Duodenal mucosa (tissue), 2 donors: ENCODE measurements at regions not wholly inside any gene's neighbourhood (a gene's known extent, or its start where the extent isn't known, plus 50 kb on each side); places are given as distances from the start of the nearest gene placed in this dataset.

ENCODE experiments used
- H3K27ac ChIP-seq: one replicate; pipeline ENCODE4 v1.7.0; 2013; ENCODE audit warnings: low read depth, low read length
- H3K27me3 ChIP-seq, 2 donors: one replicate each; pipeline ENCODE4 v1.7.0; 2013; ENCODE audit warnings: low read length in 2 of 2, control low read depth in 1 of 2; ENCODE audit not compliant: insufficient read depth in 2 of 2, control insufficient read depth in 1 of 2
- H3K36me3 ChIP-seq, 2 donors: one replicate each; pipeline ENCODE4 v1.7.0; 2013; ENCODE audit warnings: low read length in 2 of 2, control low read depth in 1 of 2; ENCODE audit not compliant: insufficient read depth in 2 of 2, control insufficient read depth in 1 of 2
- H3K4me1 ChIP-seq, 2 donors: one replicate each; pipeline ENCODE4 v1.7.0; 2013; ENCODE audit warnings: low read length in 2 of 2, control low read depth in 1 of 2; ENCODE audit not compliant: insufficient read depth in 2 of 2, control insufficient read depth in 1 of 2
- H3K4me3 ChIP-seq, 2 donors: one replicate each; pipeline ENCODE4 v1.7.0; 2013; ENCODE audit warnings: low read length in 2 of 2, low read depth in 1 of 2
- H3K9ac ChIP-seq, 2 donors: one replicate each; pipeline ENCODE4 v1.7.0; 2013; ENCODE audit warnings: low read length in 2 of 2, low read depth in 1 of 2
- H3K9me3 ChIP-seq, 2 donors: one replicate each; pipeline ENCODE4 v1.7.0; 2013; ENCODE audit warnings: low read length in 2 of 2, control low read depth in 1 of 2; ENCODE audit not compliant: control insufficient read depth in 1 of 2

- Histone ChIP-seq H3K36me3 (no peaks in the 10 kb centered on the region), H3K9me3 (no peaks in the 10 kb centered on the region), H3K4me1 (no peaks in the 10 kb centered on the region), H3K4me3 (no peak overlapping the region), H3K9ac (no peak overlapping the region), H3K27me3 (no peaks in the 10 kb centered on the region), H3K27ac (no peak overlapping the region)
Observed at GRCh38 chr12:85688837-85689236, 147.4 kb downstream of the RASSF9 start.

DNA sequence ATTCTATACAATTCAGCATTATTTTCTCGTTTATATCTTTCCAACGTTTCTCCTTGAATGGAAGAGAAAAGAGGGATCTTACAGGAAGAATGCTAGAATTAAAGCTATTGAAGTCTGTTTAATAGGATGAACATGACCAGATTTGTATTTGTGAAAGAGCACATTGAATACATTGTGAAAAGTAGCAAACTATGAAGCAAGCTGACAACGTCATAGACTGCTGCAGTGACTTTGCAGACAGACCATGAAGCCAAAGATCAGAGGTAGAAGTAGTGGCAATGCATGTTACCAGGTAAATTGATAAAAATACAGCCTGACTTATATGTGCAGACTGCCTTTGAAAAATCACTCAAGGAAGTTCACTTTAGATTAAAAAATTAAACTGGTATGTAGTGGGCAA lies 146.1 kb downstream of the RASSF9 start:
- H3K4me3 ChIP-seq = no peak overlapping the region
- no peaks in the 10 kb centered on the region for H3K27me3 ChIP-seq
- no peaks in the 10 kb centered on the region for H3K36me3 ChIP-seq
- H3K9me3 ChIP-seq = no peaks in the 10 kb centered on the region
- no peak overlapping the region for H3K9ac ChIP-seq
- H3K4me1 ChIP-seq = no peaks in the 10 kb centered on the region
- no peak overlapping the region for H3K27ac ChIP-seq

DNA sequence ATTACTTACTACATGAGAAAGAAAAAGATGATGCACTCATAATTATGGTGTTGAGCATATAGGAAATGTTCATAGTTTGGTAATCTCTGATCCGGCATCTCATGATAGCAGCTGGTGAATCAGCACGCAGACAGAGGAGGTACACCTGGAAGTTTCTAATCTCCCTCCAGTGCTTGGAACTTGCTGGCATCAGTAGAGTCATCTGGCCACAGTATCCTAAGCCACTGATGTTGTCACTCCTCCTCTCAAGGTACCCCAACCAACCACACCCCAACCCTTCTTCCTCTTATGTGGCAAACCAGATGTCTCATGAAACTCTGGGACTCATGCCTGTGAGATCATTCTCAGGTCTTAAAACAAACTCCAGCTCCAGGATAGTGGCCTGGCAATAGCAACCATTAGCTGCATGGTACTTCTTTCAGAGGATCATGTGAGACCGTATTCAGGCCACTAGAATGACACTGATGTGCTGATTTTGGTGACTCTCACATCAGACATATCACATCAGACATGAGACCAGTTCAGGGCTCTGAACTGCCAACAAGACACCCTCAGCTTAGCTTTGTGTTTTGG lies 143.0 kb downstream of the RASSF9 start:
- no peaks in the 10 kb centered on the region for H3K36me3 ChIP-seq
- H3K9ac ChIP-seq = no peak overlapping the region
- no peaks in the 10 kb centered on the region for H3K27me3 ChIP-seq
- H3K27ac ChIP-seq = no peak overlapping the region
- H3K4me1 ChIP-seq = no peaks in the 10 kb centered on the region
- H3K4me3 ChIP-seq = no peak overlapping the region
- no peaks in the 10 kb centered on the region for H3K9me3 ChIP-seq

- no peaks in the 10 kb centered on the region for H3K27me3 ChIP-seq
- no peak overlapping the region for H3K4me3 ChIP-seq
- no peaks in the 10 kb centered on the region for H3K36me3 ChIP-seq
- no peaks in the 10 kb centered on the region for H3K4me1 ChIP-seq
- no peak overlapping the region for H3K9ac ChIP-seq
- no peaks in the 10 kb centered on the region for H3K9me3 ChIP-seq
- no peak overlapping the region for H3K27ac ChIP-seq
Observed at GRCh38 chr12:85695097-85695715, 141.0 kb downstream of the RASSF9 start.

GRCh38 chr12:85697003-85697402 lies 139.2 kb downstream of the RASSF9 start:
- no peaks in the 10 kb centered on the region for H3K27me3 ChIP-seq

GRCh38 chr12:85698937-85699336 lies 137.3 kb downstream of the RASSF9 start:
- Histone ChIP-seq H3K4me1 (no peaks in the 10 kb centered on the region), H3K9ac (no peak overlapping the region)

More at GRCh38 chr12:85697003-85697402, 139.2 kb downstream of the RASSF9 start:
- no peaks in the 10 kb centered on the region for H3K36me3 ChIP-seq
- no peak overlapping the region for H3K27ac ChIP-seq
- H3K9me3 ChIP-seq = no peaks in the 10 kb centered on the region
- H3K4me1 ChIP-seq = no peaks in the 10 kb centered on the region
- H3K4me3 ChIP-seq = no peak overlapping the region
- H3K9ac ChIP-seq = no peak overlapping the region

DNA sequence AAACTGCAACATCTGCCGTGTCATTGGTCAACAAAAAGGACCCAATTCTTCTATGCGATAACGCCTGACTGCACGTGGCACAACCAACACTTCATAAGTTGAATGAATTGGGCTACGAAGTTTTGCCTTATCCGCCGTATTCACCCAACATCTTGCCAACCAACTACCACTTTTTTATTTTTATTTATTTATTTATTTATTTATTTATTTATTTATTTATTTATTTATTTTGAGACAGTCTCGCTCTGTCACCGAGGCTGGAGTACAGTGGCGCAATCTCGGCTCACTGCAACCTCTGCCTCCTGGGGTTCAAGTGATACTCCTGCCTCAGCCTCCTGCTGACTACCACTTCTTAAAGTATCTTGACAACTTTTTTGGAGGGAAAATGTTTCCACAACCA lies 127.4 kb downstream of the RASSF9 start:
- Histone ChIP-seq H3K4me3 (no peak overlapping the region), H3K27me3 (no peaks in the 10 kb centered on the region), H3K4me1 (no peaks in the 10 kb centered on the region), H3K36me3 (no peaks in the 10 kb centered on the region), H3K27ac (no peak overlapping the region), H3K9ac (no peak overlapping the region), H3K9me3 (no peaks in the 10 kb centered on the region)

More at GRCh38 chr12:85698937-85699336, 137.3 kb downstream of the RASSF9 start:
- no peaks in the 10 kb centered on the region for H3K27me3 ChIP-seq
- H3K9me3 ChIP-seq = no peaks in the 10 kb centered on the region
- H3K36me3 ChIP-seq = no peaks in the 10 kb centered on the region
- H3K27ac ChIP-seq = no peak overlapping the region
- no peak overlapping the region for H3K4me3 ChIP-seq

- H3K27ac ChIP-seq = no peak overlapping the region
- H3K4me3 ChIP-seq = no peak overlapping the region
- H3K4me1 ChIP-seq = no peaks in the 10 kb centered on the region
- no peaks in the 10 kb centered on the region for H3K9me3 ChIP-seq
- no peak overlapping the region for H3K9ac ChIP-seq
- no peaks in the 10 kb centered on the region for H3K27me3 ChIP-seq
- no peaks in the 10 kb centered on the region for H3K36me3 ChIP-seq
Observed at GRCh38 chr12:85711735-85712390, 124.3 kb downstream of the RASSF9 start.

GRCh38 chr12:85713373-85713772 lies 122.8 kb downstream of the RASSF9 start:
- Histone ChIP-seq H3K9ac (no peak overlapping the region), H3K27ac (no peak overlapping the region), H3K4me1 (no peaks in the 10 kb centered on the region), H3K9me3 (no peaks in the 10 kb centered on the region), H3K4me3 (no peak overlapping the region), H3K27me3 (no peaks in the 10 kb centered on the region), H3K36me3 (no peaks in the 10 kb centered on the region)

DNA sequence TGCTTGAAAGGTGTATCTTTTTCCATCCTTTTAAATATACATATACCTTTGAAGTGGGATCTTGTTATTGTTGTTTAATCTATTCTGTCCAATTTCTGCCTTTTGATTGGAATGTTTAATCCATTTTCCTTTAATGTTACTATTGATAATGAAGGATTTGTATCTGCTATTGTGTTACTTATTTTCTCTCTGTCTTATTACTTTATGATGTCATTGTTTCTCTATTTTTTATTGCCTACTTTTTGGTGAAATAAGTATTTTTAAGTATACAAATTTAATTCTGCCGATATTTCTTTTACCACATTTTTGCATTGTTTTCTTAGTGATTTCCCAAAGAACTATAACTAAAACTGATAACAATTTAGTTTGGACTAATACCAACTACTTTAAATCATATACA lies 121.8 kb downstream of the RASSF9 start:
- H3K9ac ChIP-seq = no peak overlapping the region
- no peaks in the 10 kb centered on the region for H3K4me1 ChIP-seq

More for the DNA sequence above, 121.8 kb downstream of the RASSF9 start:
- no peak overlapping the region for H3K4me3 ChIP-seq
- no peaks in the 10 kb centered on the region for H3K36me3 ChIP-seq
- no peaks in the 10 kb centered on the region for H3K9me3 ChIP-seq
- H3K27me3 ChIP-seq = no peaks in the 10 kb centered on the region
- H3K27ac ChIP-seq = no peak overlapping the region
